Upper lobe of left lung (tissue), 4 donors: ENCODE measurements at regions not wholly inside any gene's neighbourhood (a gene's known extent, or its start where the extent isn't known, plus 50 kb on each side); places are given as distances from the start of the nearest gene placed in this dataset.

ENCODE experiments used
- CTCF ChIP-seq, 6 experiments: fragments of 450-650 bp in 4 of 6; fragments of 200-600 bp in 2 of 6; sonication (generic) in 2 of 6; IDR thresholded peaks; one replicate each; pipeline ENCODE4 v1.5.1; 2016 to 2019; ENCODE audit warnings: antibody characterized with exemption in 6 of 6
- POLR2A ChIP-seq, 4 donors: fragments of 450-650 bp; IDR thresholded peaks; one replicate each; pipeline ENCODE4 v1.5.1; 2016 to 2017; ENCODE audit warnings: antibody characterized with exemption in 4 of 4, mild to moderate bottlenecking in 2 of 4
- POLR2AphosphoS5 ChIP-seq, 2 donors: sonication (generic); formaldehyde crosslinking; IDR thresholded peaks; one replicate each; pipeline ENCODE4 v1.5.1; 2017; ENCODE audit warnings: antibody characterized with exemption in 2 of 2

GRCh38 chr6:147849401-147850330 lies 341.2 kb downstream of the SAMD5 start:
- TF ChIP-seq CTCF (IDR thresholded peaks at IDR 0.05) (no peak), POLR2A (IDR thresholded peaks at IDR 0.05) (no peak), POLR2AphosphoS5 (IDR thresholded peaks at IDR 0.05) (no peak)
